WTC11 (cell line): ENCODE measurements at regions not wholly inside any gene's neighbourhood (a gene's known extent, or its start where the extent isn't known, plus 50 kb on each side); places are given as distances from the start of the nearest gene placed in this dataset.

ENCODE experiments used
- ATAC-seq: fragments of 200-7000 bp; cut with Tn5 transposase; 2 replicates; pipeline ENCODE4 v1.10.0; 2021; ENCODE audit warnings: mild to moderate bottlenecking, moderate library complexity
- CTCF ChIA-PET: fragments of 300-600 bp; sonication (Branson Sonifier 250); formaldehyde crosslinking; loops from one replicate; lab custom pipeline; 2021; ENCODE audit warnings: antibody characterized with exemption; lab: Charles Lee
- POLR2A ChIA-PET: fragments of 350-600 bp; sonication (Branson Sonifier 250); formaldehyde crosslinking; loops from one replicate; lab custom pipeline; 2021; ENCODE audit warnings: antibody characterized with exemption; lab: Charles Lee
- DNase-seq: peaks from one replicate; pipeline ENCODE4 v3.0.0; 2021; ENCODE audit warnings: low spot score
- H3K27ac Mint-ChIP-seq: 2 replicates; pipeline ENCODE4 v1.8.0; 2021; ENCODE audit warnings: mixed read lengths
- H3K27me3 Mint-ChIP-seq: 2 replicates; pipeline ENCODE4 v1.8.0; 2021; ENCODE audit warnings: low read depth, mild to moderate bottlenecking, moderate library complexity, mixed read lengths
- H3K36me3 Mint-ChIP-seq: 2 replicates; pipeline ENCODE4 v1.8.0; 2021; ENCODE audit warnings: mixed read lengths
- H3K4me1 Mint-ChIP-seq: 2 replicates; pipeline ENCODE4 v1.8.0; 2022; ENCODE audit warnings: mixed read lengths
- H3K4me3 Mint-ChIP-seq: 2 replicates; pipeline ENCODE4 v1.8.0; 2021; ENCODE audit warnings: mild to moderate bottlenecking, moderate library complexity, mixed read lengths
- H3K9me3 Mint-ChIP-seq: 2 replicates; pipeline ENCODE4 v1.8.0; 2021; ENCODE audit warnings: mixed read lengths
- ATF1 ChIP-seq: sonication (generic); formaldehyde crosslinking; IDR thresholded peaks from 2 replicates; pipeline ENCODE4 v1.8.1; 2023; ENCODE audit warnings: mild to moderate bottlenecking, moderate library complexity, missing genetic modification reagents
- CREB1 ChIP-seq: sonication (generic); formaldehyde crosslinking; IDR thresholded peaks from 2 replicates; pipeline ENCODE4 v1.8.0; 2023; ENCODE audit warnings: mild to moderate bottlenecking, missing genetic modification reagents
- CREM ChIP-seq: sonication (generic); formaldehyde crosslinking; IDR thresholded peaks from 2 replicates; pipeline ENCODE4 v1.8.1; 2022; ENCODE audit warnings: mild to moderate bottlenecking, missing genetic modification reagents, moderate library complexity
- E2F1 ChIP-seq: sonication (generic); formaldehyde crosslinking; IDR thresholded peaks from 2 replicates; pipeline ENCODE4 v1.8.0; 2022; ENCODE audit warnings: mild to moderate bottlenecking, missing genetic modification reagents
- E2F4 ChIP-seq: sonication (generic); formaldehyde crosslinking; IDR thresholded peaks from 2 replicates; pipeline ENCODE4 v1.8.1; 2022; ENCODE audit warnings: low read depth, mild to moderate bottlenecking, moderate library complexity, missing genetic modification reagents, borderline replicate concordance
- E2F5 ChIP-seq: sonication (generic); formaldehyde crosslinking; IDR thresholded peaks from 2 replicates; pipeline ENCODE4 v1.8.1; 2022; ENCODE audit warnings: mild to moderate bottlenecking, moderate library complexity, missing genetic modification reagents
- FOXJ3 ChIP-seq: sonication (generic); formaldehyde crosslinking; IDR thresholded peaks from 2 replicates; pipeline ENCODE4 v1.9.0; 2021; ENCODE audit warnings: missing genetic modification reagents, mild to moderate bottlenecking, borderline replicate concordance
- FOXK1 ChIP-seq: sonication (generic); formaldehyde crosslinking; IDR thresholded peaks from 2 replicates; pipeline ENCODE4 v1.8.0; 2022; ENCODE audit warnings: mild to moderate bottlenecking, moderate library complexity, missing genetic modification reagents
- GRHL2 ChIP-seq: fragments of 250-450 bp; sonication (Bioruptor Pico); IDR thresholded peaks from 2 replicates; pipeline ENCODE4 v1.8.0; 2022; ENCODE audit warnings: mild to moderate bottlenecking, moderate library complexity; ENCODE audit not compliant: insufficient replicate concordance, severe bottlenecking
- HMGXB4 ChIP-seq: sonication (generic); formaldehyde crosslinking; IDR thresholded peaks from 2 replicates; pipeline ENCODE4 v1.8.1; 2023; ENCODE audit warnings: mild to moderate bottlenecking, moderate library complexity, missing genetic modification reagents
- IRF1 ChIP-seq: sonication (generic); formaldehyde crosslinking; IDR thresholded peaks from 2 replicates; pipeline ENCODE4 v1.8.0; 2023; ENCODE audit warnings: missing genetic modification reagents
- NFATC4 ChIP-seq: fragments of 250-450 bp; sonication (Bioruptor Pico); IDR thresholded peaks from 2 replicates; pipeline ENCODE4 v1.9.0; 2021; ENCODE audit warnings: mild to moderate bottlenecking
- NFE2L1 ChIP-seq: sonication (generic); formaldehyde crosslinking; IDR thresholded peaks from 2 replicates; pipeline ENCODE4 v1.8.1; 2023; ENCODE audit warnings: missing genetic modification reagents
- NFYB ChIP-seq: sonication (generic); formaldehyde crosslinking; conservative IDR thresholded peaks from 2 replicates; pipeline ENCODE4 v1.8.0; 2022; ENCODE audit warnings: low read depth, missing genetic modification reagents
- NR3C1 ChIP-seq: sonication (generic); formaldehyde crosslinking; conservative IDR thresholded peaks from 2 replicates; pipeline ENCODE4 v1.8.1; 2023; ENCODE audit warnings: low read depth, mild to moderate bottlenecking, missing genetic modification reagents
- PRRX2 ChIP-seq: fragments of 250-450 bp; sonication (Bioruptor Pico); IDR thresholded peaks from 2 replicates; pipeline ENCODE4 v1.8.0; 2021; ENCODE audit warnings: mild to moderate bottlenecking
- RELA ChIP-seq: sonication (generic); formaldehyde crosslinking; IDR thresholded peaks from 2 replicates; pipeline ENCODE4 v1.8.1; 2022; ENCODE audit warnings: missing genetic modification reagents, mild to moderate bottlenecking, borderline replicate concordance
- SMAD4 ChIP-seq: sonication (generic); formaldehyde crosslinking; IDR thresholded peaks from 2 replicates; pipeline ENCODE4 v1.8.0; 2022; ENCODE audit warnings: mild to moderate bottlenecking, missing genetic modification reagents
- TEAD1 ChIP-seq: sonication (generic); formaldehyde crosslinking; IDR thresholded peaks from 2 replicates; pipeline ENCODE4 v1.8.0; 2022; ENCODE audit warnings: mild to moderate bottlenecking, missing genetic modification reagents
- USF2 ChIP-seq: sonication (generic); formaldehyde crosslinking; IDR thresholded peaks from 2 replicates; pipeline ENCODE4 v1.8.1; 2023; ENCODE audit warnings: mild to moderate bottlenecking, missing genetic modification reagents, moderate library complexity
- ZNF121 ChIP-seq: sonication (generic); formaldehyde crosslinking; IDR thresholded peaks from 2 replicates; pipeline ENCODE4 v1.8.0; 2023; ENCODE audit warnings: missing genetic modification reagents
- ZNF425 ChIP-seq: fragments of 250-450 bp; sonication (Bioruptor Pico); conservative IDR thresholded peaks from 2 replicates; pipeline ENCODE4 v1.9.0; 2021; ENCODE audit warnings: mild to moderate bottlenecking
- ZNF671 ChIP-seq: fragments of 250-450 bp; sonication (Bioruptor Pico); IDR thresholded peaks from 2 replicates; pipeline ENCODE4 v1.8.0; 2021; ENCODE audit warnings: mild to moderate bottlenecking

GRCh38 chr5:105274079-105274478, 1711.5 kb upstream of the NUDT12 start:
- Mint-ChIP-seq H3K36me3 (no peaks in the 10 kb centered on the region), H3K9me3 (no peaks in the 10 kb centered on the region), H3K27me3 (no peaks in the 10 kb centered on the region), H3K4me1 (no peaks in the 10 kb centered on the region)
- POLR2A ChIA-PET = interaction anchor here (0.6 kb wide), 1 partner anchor 8 kb away, joined by 3 read pairs; no protein-coding TSS in a partner anchor
- TF ChIP-seq SMAD4 (CRISPR knock-in tag) = no peak
- no peak for TF ChIP-seq NFATC4 (CRISPR knock-in tag)
- TF ChIP-seq E2F4 (CRISPR knock-in tag) = no peak
- TF ChIP-seq ZNF671 = no peak
- TF ChIP-seq, all 79 proteins: peak for 0
- ATAC-seq (no peak), DNase-seq (no peak)
- Mint-ChIP-seq H3K27ac (no peak overlapping the region), H3K4me3 (no peak overlapping the region)
- CTCF ChIA-PET = no interaction called here

- ATAC-seq (no peak), DNase-seq (no peak)
- POLR2A ChIA-PET = no interaction called here
- Mint-ChIP-seq H3K36me3 (no peaks in the 10 kb centered on the region), H3K4me3 (no peak overlapping the region), H3K27ac (no peak overlapping the region), H3K4me1 (peaks cover 7% of the 10 kb centered on the region), H3K27me3 (no peaks in the 10 kb centered on the region), H3K9me3 (no peaks in the 10 kb centered on the region)
- TF ChIP-seq ZNF121 (no peak), HMGXB4 (CRISPR knock-in tag) (no peak), NFE2L1 (CRISPR knock-in tag) (no peak), FOXK1 (CRISPR knock-in tag) (no peak), ZNF425 (CRISPR knock-in tag) (no peak), CREM (CRISPR knock-in tag) (no peak), ATF1 (no peak), NFYB (no peak), E2F1 (CRISPR knock-in tag) (no peak), CREB1 (no peak), TEAD1 (CRISPR knock-in tag) (no peak), GRHL2 (CRISPR knock-in tag) (no peak), RELA (CRISPR knock-in tag) (no peak)
- CTCF ChIA-PET = no interaction called here
Measured at GRCh38 chr5:105263515-105263914, 1700.9 kb upstream of the NUDT12 start.

- Mint-ChIP-seq H3K4me3 (no peak overlapping the region), H3K27ac (no peak overlapping the region), H3K9me3 (no peaks in the 10 kb centered on the region), H3K27me3 (no peaks in the 10 kb centered on the region; the same call in 1 of the 2 replicates), H3K4me1 (peaks cover 7% of the 10 kb centered on the region), H3K36me3 (no peaks in the 10 kb centered on the region; the same call in 1 of the 2 replicates)
- ATAC-seq (peak; percentile 60), DNase-seq (no peak)
- ChIA-PET POLR2A (no interaction called here), CTCF (no interaction called here)
- TF ChIP-seq E2F5 (no peak), ZNF121 (no peak), PRRX2 (CRISPR knock-in tag) (no peak), TEAD1 (CRISPR knock-in tag) (no peak), USF2 (CRISPR knock-in tag) (no peak), SMAD4 (CRISPR knock-in tag) (no peak), NFATC4 (CRISPR knock-in tag) (no peak), FOXJ3 (CRISPR knock-in tag) (no peak), IRF1 (CRISPR knock-in tag) (no peak), NR3C1 (CRISPR knock-in tag) (no peak)
Measured at GRCh38 chr5:105259581-105260217, 1697.1 kb upstream of the NUDT12 start.
